PFSK-1 (cell line): ENCODE measurements at regions not wholly inside any gene's neighbourhood (a gene's known extent, or its start where the extent isn't known, plus 50 kb on each side); places are given as distances from the start of the nearest gene placed in this dataset.

Experiments
- POLR2AphosphoS5 ChIP-seq: IDR thresholded peaks from 2 replicates; pipeline ENCODE4 v1.6.1; 2012; ENCODE audit warnings: low read depth, mild to moderate bottlenecking, control low read depth, low read length, moderate library complexity
- REST ChIP-seq, 2 experiments: IDR thresholded peaks; 2 replicates each; pipeline versions ENCODE4 v1.6.1 to v1.8.0; 2011 to 2012; ENCODE audit warnings: low read depth in 2 of 2, low read length in 2 of 2, control low read depth in 1 of 2, inconsistent platforms in 1 of 2, mild to moderate bottlenecking in 1 of 2, moderate library complexity in 1 of 2; ENCODE audit not compliant: insufficient read depth in 1 of 2

DNA sequence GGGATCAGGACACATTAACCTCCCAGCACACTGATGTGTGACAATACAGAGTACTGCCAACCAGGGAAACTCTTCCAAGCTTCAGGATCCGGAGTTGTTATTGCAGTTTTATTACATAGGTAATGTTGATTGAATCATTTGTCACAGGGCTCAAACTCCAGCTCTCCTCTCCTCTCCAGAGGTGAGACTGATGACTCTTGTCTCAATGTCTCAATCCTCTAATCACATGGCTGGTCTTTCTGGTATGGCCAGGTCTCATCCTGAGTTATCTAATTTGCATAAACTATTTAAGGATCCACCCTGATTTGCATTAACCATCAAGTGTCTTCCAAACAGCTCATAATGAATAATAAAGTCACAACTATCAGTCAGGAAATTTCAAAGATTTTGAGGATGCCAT lies 522.6 kb upstream of the PCDH9 start:
- TF ChIP-seq REST (IDR thresholded peaks at IDR 0.05; ENCODE audit: insufficient read depth in 1 of 2, low read depth in 2 of 2, low read length in 2 of 2) (no peak), POLR2AphosphoS5 (no peak)
